ENCODE measurements at regions not wholly inside any gene's neighbourhood (a gene's known extent, or its start where the extent isn't known, plus 50 kb on each side); places are given as distances from the start of the nearest gene placed in this dataset.

- FAIRE-seq = no peak
- ChIA-PET CTCF (ENCODE audit: partially characterized antibody) (interaction anchor here (1.3 kb wide), 1 partner anchor 9 kb away, joined by 4 read pairs; no protein-coding TSS in a partner anchor), POLR2A (ENCODE audit: partially characterized antibody) (no interaction called here)
- Histone ChIP-seq H3K9ac (replicated peaks in 1 of 4; ENCODE audit: extremely low read depth in 1 of 4, low read depth in 3 of 4, low read length in 3 of 4) (no peak overlapping the region), H3K23me2 (ENCODE audit: low read depth, low read length) (peaks cover 2% of the 10 kb centered on the region; the same call in 1 of the 2 replicates), H4K5ac (ENCODE audit: insufficient read length, low read depth, low read length) (no peak overlapping the region), H3K4ac (replicated peaks; ENCODE audit: insufficient read length, low read depth, low read length) (no peak overlapping the region), H3K79me2 (ENCODE audit: control insufficient read depth in 1 of 2, insufficient read depth in 2 of 2, low read length in 2 of 2) (no peaks in the 10 kb centered on the region), H3K36me3 (ENCODE audit: control insufficient read depth in 2 of 4, insufficient read depth in 4 of 4, low read length in 3 of 4) (no peaks in the 10 kb centered on the region), H2BK5ac (ENCODE audit: low read depth, low read length) (no peak overlapping the region), H2AK5ac (ENCODE audit: low read depth, low read length) (no peak overlapping the region), H3K4me3 (ENCODE audit: extremely low read depth in 1 of 4, insufficient read depth in 2 of 4, low read depth in 3 of 4, low read length in 4 of 4) (no peak overlapping the region), H3K56ac (replicated peaks; ENCODE audit: insufficient read length, low read depth, low read length) (no peak overlapping the region), H3K27ac (ENCODE audit: low read depth, low read length) (no peak overlapping the region), H3K4me1 (replicated peaks in 1 of 4; ENCODE audit: control insufficient read depth in 3 of 4, insufficient read depth in 4 of 4, low read length in 3 of 4) (no peaks in the 10 kb centered on the region), H3K18ac (ENCODE audit: extremely low read depth, low read length) (no peak overlapping the region), H3K14ac (ENCODE audit: insufficient read length) (no peak overlapping the region), H3K27me3 (replicated peaks in 1 of 4; ENCODE audit: control insufficient read depth in 3 of 4, extremely low read depth in 1 of 4, insufficient read depth in 3 of 4, low read length in 3 of 4) (no peaks in the 10 kb centered on the region), H4K91ac (replicated peaks; ENCODE audit: insufficient read length, low read length) (no peak overlapping the region), H2AFZ (ENCODE audit: low read length) (peak overlapping the region; percentile 69; the same call in 1 of the 2 replicates), H4K20me1 (replicated peaks in 1 of 2; ENCODE audit: control insufficient read depth in 1 of 2, insufficient read depth in 2 of 2, low read length in 2 of 2) (no peaks in the 10 kb centered on the region), H3K23ac (ENCODE audit: insufficient read length) (no peak overlapping the region), H3K4me2 (ENCODE audit: insufficient read depth in 1 of 2, low read depth in 2 of 2, low read length in 2 of 2) (no peak overlapping the region), H2BK12ac (ENCODE audit: low read depth, low read length) (no peak overlapping the region), H2BK20ac (ENCODE audit: low read length) (no peak overlapping the region), H2BK120ac (replicated peaks; ENCODE audit: low read depth, low read length) (no peak overlapping the region), H3K9me3 (ENCODE audit: insufficient read depth in 2 of 2, low read depth in 1 of 2, low read length in 1 of 2) (no peaks in the 10 kb centered on the region), H3K79me1 (ENCODE audit: low read depth, low read length) (no peaks in the 10 kb centered on the region), H2BK15ac (ENCODE audit: low read length) (no peak overlapping the region), H4K8ac (ENCODE audit: extremely low read depth, insufficient read depth, low read length) (no peak overlapping the region)
- 94% methylated on average over 6 of the region's 6 CpGs; no CpG with 5 or more reads in 1 of the 2 experiments for WGBS, 2 experiments (ENCODE audit: extremely low coverage in 1 of 2, insufficient coverage in 1 of 2, insufficient read length in 1 of 2, insufficient replicate concordance in 2 of 2, low coverage in 1 of 2, low lambda C conversion rate in 2 of 2, missing lambda C conversion rate in 1 of 2)
- no peak for DNase-seq (ENCODE audit: low read depth in 1 of 2, low spot score in 2 of 2)
- TF ChIP-seq E2F6 (IDR thresholded peaks at IDR 0.05) = no peak
- no peak for TF ChIP-seq TAF1 (IDR thresholded peaks at IDR 0.05; ENCODE audit: low read depth, low read length)
- no peak for TF ChIP-seq EGR1 (IDR thresholded peaks at IDR 0.05; ENCODE audit: borderline replicate concordance, low read depth, low read length)
- no peak for TF ChIP-seq HDAC2 (IDR thresholded peaks at IDR 0.05; ENCODE audit: borderline replicate concordance in 1 of 2, low read depth in 2 of 2, low read length in 2 of 2)
- TF ChIP-seq TAF7 (optimal IDR thresholded peaks at IDR 0.05; ENCODE audit: borderline replicate concordance, low read depth, low read length) = no peak
- TF ChIP-seq RAD21 (IDR thresholded peaks at IDR 0.05 in 1 of 2, conservative IDR thresholded peaks at IDR 0.05 in 1 of 2; ENCODE audit: low read depth in 2 of 2, low read length in 2 of 2) = no peak
- TF ChIP-seq SUZ12 (IDR thresholded peaks at IDR 0.05; ENCODE audit: low read length) = no peak
- TF ChIP-seq GTF2F1 (IDR thresholded peaks at IDR 0.05; ENCODE audit: borderline replicate concordance, low read depth, low read length) = no peak
- no peak for TF ChIP-seq FOSL1 (IDR thresholded peaks at IDR 0.05; ENCODE audit: insufficient read depth, low read depth, low read length)
These were observed 155.9 kb downstream of the RNF144B start for GRCh38 chr6:18543051-18543450.

Measured in H1 (cell line).